Testis (tissue), 2 donors: ENCODE measurements at regions not wholly inside any gene's neighbourhood (a gene's known extent, or its start where the extent isn't known, plus 50 kb on each side); places are given as distances from the start of the nearest gene placed in this dataset.
"Not testable (repeated sequence)": the region's sequence is repeated elsewhere in the genome, so short reads cannot be mapped to it uniquely, and the experiment has no call there.

Experiments used
- DNase-seq: peaks from one replicate; pipeline ENCODE4 v3.0.0-alpha.2; 2019
- H3K27ac ChIP-seq, 2 donors: fragments of 200-600 bp; sonication (generic); one replicate each; pipeline ENCODE4 v1.5.1; 2019
- H3K27me3 ChIP-seq: fragments of 200-600 bp; sonication (generic); one replicate; pipeline ENCODE4 v1.5.1; 2019
- H3K36me3 ChIP-seq: fragments of 200-600 bp; sonication (generic); one replicate; pipeline ENCODE4 v1.5.1; 2017; ENCODE audit warnings: low read depth; ENCODE audit errors: missing control alignments
- H3K4me1 ChIP-seq: fragments of 200-600 bp; sonication (generic); one replicate; pipeline ENCODE4 v1.5.1; 2019
- H3K4me3 ChIP-seq, 2 donors: fragments of 200-600 bp; sonication (generic); one replicate each; pipeline ENCODE4 v1.5.1; 2017 to 2019
- H3K9me3 ChIP-seq: fragments of 200-600 bp; sonication (generic); one replicate; pipeline ENCODE4 v1.5.1; 2017
- POLR2A ChIP-seq: fragments of 450-650 bp; IDR thresholded peaks from one replicate; pipeline ENCODE4 v1.6.1; 2017; ENCODE audit warnings: antibody characterized with exemption, mild to moderate bottlenecking, moderate library complexity
- WGBS, 2 donors: methylation state at CpG; one replicate each; pipeline ENCODE4 v1.1.5; 2018; 5-methylcytosine and 5-hydroxymethylcytosine counted together
- intact Hi-C: fragments of 100-400 bp; cut with DNase I; formaldehyde crosslinking; loops from one replicate; pipeline ENCODE4 v1.15.1; 2023; ENCODE audit warnings: low total_unique reads
- TF ChIP-seq, protein P1 (sequence below), 3 experiments: fragments of 450-650 bp in 2 of 3; fragments of 200-600 bp in 1 of 3; sonication (generic) in 1 of 3; IDR thresholded peaks; one replicate each; pipeline ENCODE4 v1.5.1; 2016 to 2019; ENCODE audit warnings: antibody characterized with exemption in 3 of 3, mild to moderate bottlenecking in 2 of 3, moderate library complexity in 1 of 3

DNA sequence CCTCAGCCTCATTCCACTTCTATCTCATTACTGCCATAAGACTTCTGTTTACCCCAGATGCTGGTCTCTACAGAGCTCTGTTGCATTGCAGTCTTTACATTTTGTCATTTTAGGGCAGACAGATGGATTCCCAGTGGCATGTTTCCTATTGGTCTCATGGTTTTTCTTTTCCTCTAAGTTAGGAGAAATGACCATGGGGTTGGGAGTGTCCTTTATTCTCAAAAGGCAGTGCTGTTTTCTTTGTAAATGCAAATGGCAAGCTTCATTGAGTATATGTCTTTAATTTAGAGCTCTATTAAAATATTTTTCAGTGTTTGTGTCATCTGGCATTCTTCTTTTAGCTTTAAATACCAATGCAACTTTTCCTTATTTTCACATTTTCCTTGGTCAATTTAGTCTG lies 57.0 kb downstream of the MSTN start:
- H3K27ac ChIP-seq: no peak overlapping the region
- no peak for DNase-seq
- TF ChIP-seq, protein P1, sequence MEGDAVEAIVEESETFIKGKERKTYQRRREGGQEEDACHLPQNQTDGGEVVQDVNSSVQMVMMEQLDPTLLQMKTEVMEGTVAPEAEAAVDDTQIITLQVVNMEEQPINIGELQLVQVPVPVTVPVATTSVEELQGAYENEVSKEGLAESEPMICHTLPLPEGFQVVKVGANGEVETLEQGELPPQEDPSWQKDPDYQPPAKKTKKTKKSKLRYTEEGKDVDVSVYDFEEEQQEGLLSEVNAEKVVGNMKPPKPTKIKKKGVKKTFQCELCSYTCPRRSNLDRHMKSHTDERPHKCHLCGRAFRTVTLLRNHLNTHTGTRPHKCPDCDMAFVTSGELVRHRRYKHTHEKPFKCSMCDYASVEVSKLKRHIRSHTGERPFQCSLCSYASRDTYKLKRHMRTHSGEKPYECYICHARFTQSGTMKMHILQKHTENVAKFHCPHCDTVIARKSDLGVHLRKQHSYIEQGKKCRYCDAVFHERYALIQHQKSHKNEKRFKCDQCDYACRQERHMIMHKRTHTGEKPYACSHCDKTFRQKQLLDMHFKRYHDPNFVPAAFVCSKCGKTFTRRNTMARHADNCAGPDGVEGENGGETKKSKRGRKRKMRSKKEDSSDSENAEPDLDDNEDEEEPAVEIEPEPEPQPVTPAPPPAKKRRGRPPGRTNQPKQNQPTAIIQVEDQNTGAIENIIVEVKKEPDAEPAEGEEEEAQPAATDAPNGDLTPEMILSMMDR (IDR thresholded peaks at IDR 0.05): no peak
- TF ChIP-seq POLR2A: no peak
- no peaks in the 10 kb centered on the region for H3K36me3 ChIP-seq
- no peaks in the 10 kb centered on the region for H3K4me1 ChIP-seq
- intact Hi-C loops: no loop called here
- no peaks in the 10 kb centered on the region for H3K27me3 ChIP-seq
- no peaks in the 10 kb centered on the region for H3K9me3 ChIP-seq
- no peak overlapping the region for H3K4me3 ChIP-seq

DNA sequence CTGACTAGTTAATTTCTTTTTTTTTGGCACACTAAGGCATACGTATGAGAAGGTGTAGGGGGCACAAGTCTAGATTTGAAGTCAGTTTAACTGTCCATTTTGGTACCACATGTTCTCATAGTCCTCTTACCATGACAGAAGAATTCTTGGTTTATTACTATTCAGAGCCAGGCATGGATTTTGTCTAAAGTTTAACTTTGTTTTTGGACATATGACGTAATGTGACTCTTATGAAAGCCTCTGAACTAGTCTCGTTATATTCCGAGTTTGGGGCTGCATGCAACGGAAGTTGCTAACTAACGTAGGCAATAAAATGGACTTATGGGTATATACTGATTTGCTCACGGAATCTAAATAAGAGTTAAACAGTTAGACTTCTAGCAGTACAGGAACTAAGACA lies 62.9 kb downstream of the MSTN start:
- no peaks in the 10 kb centered on the region for H3K9me3 ChIP-seq
- intact Hi-C loops: no loop called here
- H3K36me3 ChIP-seq: no peaks in the 10 kb centered on the region
- no peak for DNase-seq
- no peak overlapping the region for H3K27ac ChIP-seq
- H3K4me3 ChIP-seq: no peak overlapping the region
- no peaks in the 10 kb centered on the region for H3K4me1 ChIP-seq
- H3K27me3 ChIP-seq: no peaks in the 10 kb centered on the region
- 91 to 92% methylated on average over 7 of the region's 7 CpGs for WGBS, 2 donors
- TF ChIP-seq POLR2A: no peak
- TF ChIP-seq, protein P1 (IDR thresholded peaks at IDR 0.05): no peak

DNA sequence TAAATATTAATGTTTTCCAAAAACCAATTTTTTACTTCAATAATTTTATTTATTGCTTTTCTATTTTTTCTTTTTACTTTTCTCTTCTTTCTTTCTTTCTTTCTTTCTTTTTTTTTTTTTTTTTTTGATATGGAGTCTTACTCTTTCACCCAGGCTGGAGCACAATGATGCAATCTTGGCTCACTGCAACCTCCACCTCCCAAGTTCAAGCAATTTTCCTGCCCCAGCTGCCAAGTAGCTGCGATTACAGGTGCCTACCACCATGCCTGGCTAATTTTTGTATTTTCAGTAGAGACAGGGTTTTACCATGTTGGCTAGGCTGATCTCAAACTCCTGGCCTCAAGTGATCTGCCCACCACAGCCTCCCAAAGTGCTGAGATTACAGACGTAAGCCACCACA lies 63.9 kb downstream of the MSTN start:
- WGBS, 2 donors: 83 to 91% methylated on average over 1 to 2 of the region's 2 CpGs
- H3K36me3 ChIP-seq, DNase-seq, H3K4me3 ChIP-seq, H3K9me3 ChIP-seq, H3K27ac ChIP-seq, H3K27me3 ChIP-seq, intact Hi-C loops, H3K4me1 ChIP-seq: not testable (repeated sequence)

DNA sequence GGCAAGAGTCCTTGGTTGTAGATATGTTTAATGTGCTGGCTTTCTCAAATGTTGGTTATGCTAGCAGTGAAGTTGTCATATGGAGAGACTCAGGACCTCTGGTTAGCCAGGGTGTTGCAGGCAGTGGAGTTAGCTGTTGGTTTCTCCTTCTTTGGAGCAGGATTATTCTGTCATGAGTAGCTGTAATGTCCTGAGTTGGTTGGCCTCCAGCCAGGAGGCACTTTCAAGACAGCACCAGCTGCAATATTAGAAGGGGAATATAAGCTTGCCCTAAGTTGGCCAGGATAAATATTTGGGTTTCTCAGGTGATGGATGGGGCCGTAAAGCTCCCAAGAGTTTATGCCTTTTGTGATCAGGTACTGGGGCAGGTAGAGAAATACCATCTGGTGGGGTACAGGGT lies 65.5 kb downstream of the MSTN start:
- DNase-seq: no peak
- Histone ChIP-seq H3K27me3 (no peaks in the 10 kb centered on the region), H3K4me3 (no peak overlapping the region), H3K9me3 (no peaks in the 10 kb centered on the region), H3K36me3 (no peaks in the 10 kb centered on the region), H3K27ac (no peak overlapping the region), H3K4me1 (no peaks in the 10 kb centered on the region)
- 92 to 100% methylated on average over 1 of the region's 1 CpG for WGBS, 2 donors
- intact Hi-C loops: no loop called here
- TF ChIP-seq, protein P1 (IDR thresholded peaks at IDR 0.05): no peak
- TF ChIP-seq POLR2A: no peak

DNA sequence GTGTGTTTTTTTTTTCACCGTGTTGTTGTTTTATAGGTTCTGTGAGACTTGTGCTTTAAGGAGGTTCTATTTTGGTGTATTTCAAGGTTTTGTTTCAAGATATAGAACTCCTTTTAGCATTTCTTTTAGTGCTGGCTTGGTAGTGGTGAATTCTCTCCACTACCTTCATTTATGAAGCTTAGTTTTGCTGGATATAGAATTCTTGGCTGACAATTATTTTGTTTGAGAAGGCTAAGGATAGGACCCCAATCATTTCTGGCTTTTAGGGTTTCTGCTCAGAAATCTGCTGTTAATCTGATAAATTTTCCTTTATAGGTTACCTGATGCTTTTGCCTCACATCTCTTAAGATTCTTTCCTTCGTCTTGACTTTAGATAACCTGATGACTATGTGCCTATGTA lies 66.8 kb downstream of the MSTN start:
- Histone ChIP-seq H3K4me1 (no peaks in the 10 kb centered on the region), H3K9me3 (no peaks in the 10 kb centered on the region), H3K36me3 (no peaks in the 10 kb centered on the region), H3K27me3 (no peaks in the 10 kb centered on the region), H3K27ac (no peak overlapping the region), H3K4me3 (no peak overlapping the region)
- intact Hi-C loops: no loop called here
- WGBS, 2 donors: 73 to 86% methylated on average over 2 of the region's 2 CpGs
- TF ChIP-seq POLR2A: no peak
- TF ChIP-seq, protein P1 (IDR thresholded peaks at IDR 0.05): no peak
- no peak for DNase-seq
